GM23338 (cell line): ENCODE measurements at regions not wholly inside any gene's neighbourhood (a gene's known extent, or its start where the extent isn't known, plus 50 kb on each side); places are given as distances from the start of the nearest gene placed in this dataset.

ENCODE experiments used
- ATAC-seq: fragments of 200-7000 bp; cut with Tn5 transposase; 3 replicates; pipeline ENCODE4 v1.9.1; 2020
- DNase-seq: peaks from one replicate; pipeline ENCODE4 v3.0.0-alpha.2; 2015; ENCODE audit warnings: low spot score
- H2AFZ ChIP-seq: fragments of 200-600 bp; sonication (generic); 2 replicates; pipeline ENCODE4 v1.8.0; 2016; ENCODE audit warnings: antibody characterized with exemption, mild to moderate bottlenecking, moderate library complexity
- H3F3A ChIP-seq: fragments of 200-600 bp; sonication (generic); replicated peaks from 2 replicates; pipeline ENCODE4 v1.8.0; 2017; ENCODE audit warnings: antibody characterized with exemption, mixed run types, low read depth
- H3K27ac ChIP-seq: fragments of 200-600 bp; sonication (generic); 2 replicates; pipeline ENCODE4 v1.6.1; 2016; ENCODE audit warnings: low read depth
- H3K27me3 ChIP-seq: fragments of 200-600 bp; sonication (generic); 2 replicates; pipeline ENCODE4 v1.8.0; 2016; ENCODE audit warnings: mild to moderate bottlenecking, mixed run types, moderate library complexity; ENCODE audit not compliant: insufficient read depth
- H3K36me3 ChIP-seq: fragments of 200-600 bp; sonication (generic); 2 replicates; pipeline ENCODE4 v1.8.0; 2016; ENCODE audit warnings: mild to moderate bottlenecking; ENCODE audit not compliant: insufficient read depth
- H3K4me1 ChIP-seq: fragments of 200-600 bp; sonication (generic); 2 replicates; pipeline ENCODE4 v1.8.0; 2016; ENCODE audit warnings: mild to moderate bottlenecking, moderate library complexity; ENCODE audit not compliant: insufficient read depth
- H3K4me2 ChIP-seq: fragments of 200-600 bp; sonication (generic); 2 replicates; pipeline ENCODE4 v1.7.1; 2017; ENCODE audit warnings: mixed run types
- H3K4me3 ChIP-seq: fragments of 200-600 bp; sonication (generic); 2 replicates; pipeline ENCODE4 v1.6.1; 2016; ENCODE audit warnings: mixed run types
- H3K79me2 ChIP-seq: fragments of 200-600 bp; sonication (generic); replicated peaks from 2 replicates; pipeline ENCODE4 v1.8.0; 2017; ENCODE audit warnings: mild to moderate bottlenecking; ENCODE audit not compliant: insufficient read depth
- H3K9me2 ChIP-seq: fragments of 200-600 bp; sonication (generic); 2 replicates; pipeline ENCODE4 v1.8.0; 2017; ENCODE audit not compliant: insufficient read depth
- H4K20me1 ChIP-seq: fragments of 200-600 bp; sonication (generic); replicated peaks from 2 replicates; pipeline ENCODE4 v1.8.0; 2017; ENCODE audit warnings: mild to moderate bottlenecking; ENCODE audit not compliant: insufficient read depth
- H3K27ac Mint-ChIP-seq: 2 replicates; pipeline ENCODE4 v1.8.0; 2020; ENCODE audit warnings: inconsistent platforms, mild to moderate bottlenecking, moderate library complexity, mixed read lengths
- H3K27me3 Mint-ChIP-seq: 3 replicates; pipeline ENCODE4 v1.8.0; 2022; ENCODE audit warnings: low read depth, mild to moderate bottlenecking, moderate library complexity, mixed read lengths, inconsistent platforms; ENCODE audit not compliant: insufficient read depth, poor library complexity
- H3K36me3 Mint-ChIP-seq: 3 replicates; pipeline ENCODE4 v1.8.0; 2021; ENCODE audit warnings: low read depth, mild to moderate bottlenecking, inconsistent platforms, moderate library complexity, mixed read lengths
- H3K4me1 Mint-ChIP-seq: 3 replicates; pipeline ENCODE4 v1.8.0; 2020; ENCODE audit warnings: mild to moderate bottlenecking, inconsistent platforms, mixed read lengths
- H3K4me3 Mint-ChIP-seq: 3 replicates; pipeline ENCODE4 v1.8.0; 2021; ENCODE audit warnings: moderate library complexity, mild to moderate bottlenecking, inconsistent platforms, mixed read lengths
- H3K9me3 Mint-ChIP-seq: 3 replicates; pipeline ENCODE4 v1.8.0; 2020; ENCODE audit warnings: moderate library complexity, mild to moderate bottlenecking, inconsistent platforms, mixed read lengths
- CREB1 ChIP-seq: fragments of 250-450 bp; sonication (Bioruptor Pico); IDR thresholded peaks from 2 replicates; pipeline ENCODE4 v1.5.0; 2020; ENCODE audit warnings: low read depth, mild to moderate bottlenecking, moderate library complexity
- EZH2 ChIP-seq: fragments of 200-600 bp; sonication (generic); IDR thresholded peaks from one replicate; pipeline ENCODE4 v1.8.0; 2017; ENCODE audit warnings: antibody characterized with exemption, mild to moderate bottlenecking, low read depth; ENCODE audit not compliant: unreplicated experiment
- EZH2phosphoT487 ChIP-seq: fragments of 200-600 bp; sonication (generic); IDR thresholded peaks from one replicate; pipeline ENCODE4 v1.8.1; 2018; ENCODE audit warnings: antibody characterized with exemption; ENCODE audit not compliant: unreplicated experiment
- JUNB ChIP-seq: IDR thresholded peaks from one replicate; pipeline ENCODE4 v1.6.1; 2016; ENCODE audit warnings: antibody characterized with exemption; ENCODE audit not compliant: unreplicated experiment
- NANOG ChIP-seq: IDR thresholded peaks from 2 replicates; pipeline ENCODE4 v1.6.1; 2016; ENCODE audit warnings: antibody characterized with exemption, borderline replicate concordance
- POLR2AphosphoS5 ChIP-seq: IDR thresholded peaks from 2 replicates; pipeline ENCODE4 v1.6.1; 2016; ENCODE audit warnings: antibody characterized with exemption, low read depth
- STAT1 ChIP-seq: IDR thresholded peaks from one replicate; pipeline ENCODE4 v1.6.1; 2016; ENCODE audit warnings: antibody characterized with exemption; ENCODE audit not compliant: unreplicated experiment
- ZNF114 ChIP-seq: fragments of 250-450 bp; sonication (Bioruptor Pico); IDR thresholded peaks from 2 replicates; pipeline ENCODE4 v1.5.0; 2020; ENCODE audit warnings: mild to moderate bottlenecking, moderate library complexity
- ZNF331 ChIP-seq: fragments of 250-450 bp; sonication (Bioruptor Pico); IDR thresholded peaks from 2 replicates; pipeline ENCODE4 v1.5.0; 2020; ENCODE audit warnings: low read depth, mild to moderate bottlenecking, moderate library complexity
- TF ChIP-seq, protein P1 (sequence below): fragments of 250-450 bp; sonication (Bioruptor Pico); IDR thresholded peaks from 2 replicates; pipeline ENCODE4 v1.5.0; 2020; ENCODE audit warnings: mild to moderate bottlenecking, moderate library complexity
- TF ChIP-seq, protein P2 (sequence below): IDR thresholded peaks from 2 replicates; pipeline ENCODE4 v1.6.1; 2016; ENCODE audit warnings: antibody characterized with exemption
- TF ChIP-seq, protein P3 (sequence below), 2 experiments: fragments of 200-600 bp in 1 of 2; sonication (generic) in 1 of 2; conservative IDR thresholded peaks; 2 replicates each; pipeline versions ENCODE4 v1.5.1 to v1.6.1; 2016 to 2017; ENCODE audit warnings: antibody characterized with exemption in 2 of 2, low read depth in 2 of 2, mild to moderate bottlenecking in 2 of 2, moderate library complexity in 1 of 2

DNA sequence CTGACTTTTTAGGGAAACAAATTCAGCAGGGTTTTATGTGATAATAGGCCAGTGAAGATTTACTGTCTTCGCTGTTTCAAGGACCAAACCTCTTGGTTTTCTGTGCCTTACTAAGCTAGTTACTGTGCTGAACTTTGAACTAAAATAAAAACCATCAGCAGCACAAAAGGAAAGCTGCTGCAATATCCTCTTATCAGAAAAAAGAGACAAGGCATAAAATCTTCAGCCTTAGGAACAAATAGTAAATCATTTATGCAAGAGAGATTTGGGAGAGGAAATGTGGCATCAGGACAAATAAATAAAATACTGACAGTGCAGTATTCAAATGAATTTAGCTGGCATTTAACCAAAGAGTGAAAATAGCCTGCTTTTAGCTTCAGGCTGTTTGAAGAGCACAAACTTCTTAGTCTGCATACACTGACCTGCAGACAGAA, 64.1 kb upstream of the EHBP1 start:
- no peak overlapping the region for H3K27ac Mint-ChIP-seq
- no peak for ATAC-seq
- no peak overlapping the region for H3K4me2 ChIP-seq

DNA sequence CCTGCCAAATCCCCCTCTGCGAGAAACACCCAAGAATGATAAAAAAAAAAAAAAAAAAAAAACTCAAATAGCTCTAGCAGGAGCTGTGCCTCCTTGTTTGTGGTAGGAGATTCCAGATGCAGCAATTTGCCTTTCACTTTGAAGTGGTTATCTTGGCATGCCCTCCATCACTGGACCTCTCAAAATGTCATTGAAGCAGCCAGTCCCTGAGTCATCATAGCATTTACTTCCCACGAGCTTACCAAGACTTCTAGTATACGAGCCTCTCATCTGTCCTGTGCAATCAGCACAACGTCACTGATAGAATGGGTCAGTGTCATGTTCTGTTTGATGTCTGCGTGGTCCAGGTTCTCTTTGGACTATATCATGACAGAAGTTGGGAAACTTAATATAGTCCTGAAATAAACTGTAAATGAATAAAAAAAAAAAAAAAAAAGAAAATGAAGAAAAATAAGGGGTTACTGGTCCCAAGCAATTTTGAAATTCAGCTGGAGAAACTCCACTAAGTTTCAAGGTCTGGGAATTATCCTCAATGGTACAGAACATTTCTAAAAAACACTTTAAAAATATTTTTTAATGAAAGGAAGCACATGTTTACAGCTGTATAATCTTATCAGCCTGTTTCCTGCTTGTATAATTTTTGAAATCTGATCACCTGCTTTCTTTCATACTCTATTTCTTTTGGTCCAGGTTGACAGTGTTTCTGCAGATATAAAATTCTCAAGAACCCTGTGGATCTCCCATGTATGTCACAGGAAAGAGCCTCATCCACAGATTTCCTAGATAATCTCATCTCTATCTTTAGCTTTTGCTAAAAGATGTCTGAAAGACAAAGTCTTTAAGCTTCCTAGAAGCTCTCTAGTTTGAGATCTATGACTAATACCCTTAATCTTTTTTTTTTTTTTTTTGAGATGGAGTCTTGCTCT, 74.1 kb upstream of the EHBP1 start:
- no peak overlapping the region for H3K4me3 ChIP-seq
- DNase-seq: no peak
- H3K27me3 ChIP-seq: no peaks in the 10 kb centered on the region
- Mint-ChIP-seq H3K27ac (no peak overlapping the region), H3K9me3 (peaks cover 47% of the 10 kb centered on the region), H3K27me3 (no peaks in the 10 kb centered on the region), H3K4me1 (peaks cover 3% of the 10 kb centered on the region; the same call in 1 of the 3 replicates), H3K4me3 (no peak overlapping the region), H3K36me3 (peaks cover 30% of the 10 kb centered on the region)
- H3K79me2 ChIP-seq: no peaks in the 10 kb centered on the region
- H3F3A ChIP-seq: no peaks in the 10 kb centered on the region
- no peaks in the 10 kb centered on the region for H3K9me2 ChIP-seq
- H4K20me1 ChIP-seq: no peaks in the 10 kb centered on the region
- no peak overlapping the region for H3K27ac ChIP-seq
- H3K36me3 ChIP-seq: no peaks in the 10 kb centered on the region; the same call in 1 of the 2 replicates
- no peak for ATAC-seq
- no peak overlapping the region for H3K4me2 ChIP-seq
- H3K4me1 ChIP-seq: no peaks in the 10 kb centered on the region
- H2AFZ ChIP-seq: no peak overlapping the region
- TF ChIP-seq EZH2: no peak
- TF ChIP-seq, protein P1, sequence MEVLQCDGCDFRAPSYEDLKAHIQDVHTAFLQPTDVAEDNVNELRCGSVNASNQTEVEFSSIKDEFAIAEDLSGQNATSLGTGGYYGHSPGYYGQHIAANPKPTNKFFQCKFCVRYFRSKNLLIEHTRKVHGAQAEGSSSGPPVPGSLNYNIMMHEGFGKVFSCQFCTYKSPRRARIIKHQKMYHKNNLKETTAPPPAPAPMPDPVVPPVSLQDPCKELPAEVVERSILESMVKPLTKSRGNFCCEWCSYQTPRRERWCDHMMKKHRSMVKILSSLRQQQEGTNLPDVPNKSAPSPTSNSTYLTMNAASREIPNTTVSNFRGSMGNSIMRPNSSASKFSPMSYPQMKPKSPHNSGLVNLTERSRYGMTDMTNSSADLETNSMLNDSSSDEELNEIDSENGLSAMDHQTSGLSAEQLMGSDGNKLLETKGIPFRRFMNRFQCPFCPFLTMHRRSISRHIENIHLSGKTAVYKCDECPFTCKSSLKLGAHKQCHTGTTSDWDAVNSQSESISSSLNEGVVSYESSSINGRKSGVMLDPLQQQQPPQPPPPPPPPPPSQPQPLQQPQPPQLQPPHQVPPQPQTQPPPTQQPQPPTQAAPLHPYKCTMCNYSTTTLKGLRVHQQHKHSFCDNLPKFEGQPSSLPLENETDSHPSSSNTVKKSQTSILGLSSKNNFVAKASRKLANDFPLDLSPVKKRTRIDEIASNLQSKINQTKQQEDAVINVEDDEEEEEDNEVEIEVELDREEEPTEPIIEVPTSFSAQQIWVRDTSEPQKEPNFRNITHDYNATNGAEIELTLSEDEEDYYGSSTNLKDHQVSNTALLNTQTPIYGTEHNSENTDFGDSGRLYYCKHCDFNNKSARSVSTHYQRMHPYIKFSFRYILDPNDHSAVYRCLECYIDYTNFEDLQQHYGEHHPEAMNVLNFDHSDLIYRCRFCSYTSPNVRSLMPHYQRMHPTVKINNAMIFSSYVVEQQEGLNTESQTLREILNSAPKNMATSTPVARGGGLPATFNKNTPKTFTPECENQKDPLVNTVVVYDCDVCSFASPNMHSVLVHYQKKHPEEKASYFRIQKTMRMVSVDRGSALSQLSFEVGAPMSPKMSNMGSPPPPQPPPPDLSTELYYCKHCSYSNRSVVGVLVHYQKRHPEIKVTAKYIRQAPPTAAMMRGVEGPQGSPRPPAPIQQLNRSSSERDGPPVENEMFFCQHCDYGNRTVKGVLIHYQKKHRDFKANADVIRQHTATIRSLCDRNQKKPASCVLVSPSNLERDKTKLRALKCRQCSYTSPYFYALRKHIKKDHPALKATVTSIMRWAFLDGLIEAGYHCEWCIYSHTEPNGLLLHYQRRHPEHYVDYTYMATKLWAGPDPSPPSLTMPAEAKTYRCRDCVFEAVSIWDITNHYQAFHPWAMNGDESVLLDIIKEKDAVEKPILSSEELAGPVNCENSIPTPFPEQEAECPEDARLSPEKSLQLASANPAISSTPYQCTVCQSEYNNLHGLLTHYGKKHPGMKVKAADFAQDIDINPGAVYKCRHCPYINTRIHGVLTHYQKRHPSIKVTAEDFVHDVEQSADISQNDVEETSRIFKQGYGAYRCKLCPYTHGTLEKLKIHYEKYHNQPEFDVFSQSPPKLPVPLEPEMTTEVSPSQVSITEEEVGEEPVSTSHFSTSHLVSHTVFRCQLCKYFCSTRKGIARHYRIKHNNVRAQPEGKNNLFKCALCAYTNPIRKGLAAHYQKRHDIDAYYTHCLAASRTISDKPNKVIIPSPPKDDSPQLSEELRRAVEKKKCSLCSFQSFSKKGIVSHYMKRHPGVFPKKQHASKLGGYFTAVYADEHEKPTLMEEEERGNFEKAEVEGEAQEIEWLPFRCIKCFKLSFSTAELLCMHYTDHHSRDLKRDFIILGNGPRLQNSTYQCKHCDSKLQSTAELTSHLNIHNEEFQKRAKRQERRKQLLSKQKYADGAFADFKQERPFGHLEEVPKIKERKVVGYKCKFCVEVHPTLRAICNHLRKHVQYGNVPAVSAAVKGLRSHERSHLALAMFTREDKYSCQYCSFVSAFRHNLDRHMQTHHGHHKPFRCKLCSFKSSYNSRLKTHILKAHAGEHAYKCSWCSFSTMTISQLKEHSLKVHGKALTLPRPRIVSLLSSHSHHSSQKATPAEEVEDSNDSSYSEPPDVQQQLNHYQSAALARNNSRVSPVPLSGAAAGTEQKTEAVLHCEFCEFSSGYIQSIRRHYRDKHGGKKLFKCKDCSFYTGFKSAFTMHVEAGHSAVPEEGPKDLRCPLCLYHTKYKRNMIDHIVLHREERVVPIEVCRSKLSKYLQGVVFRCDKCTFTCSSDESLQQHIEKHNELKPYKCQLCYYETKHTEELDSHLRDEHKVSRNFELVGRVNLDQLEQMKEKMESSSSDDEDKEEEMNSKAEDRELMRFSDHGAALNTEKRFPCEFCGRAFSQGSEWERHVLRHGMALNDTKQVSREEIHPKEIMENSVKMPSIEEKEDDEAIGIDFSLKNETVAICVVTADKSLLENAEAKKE: no peak
- TF ChIP-seq NANOG: no peak
- no peak for TF ChIP-seq JUNB
- TF ChIP-seq, protein P2, sequence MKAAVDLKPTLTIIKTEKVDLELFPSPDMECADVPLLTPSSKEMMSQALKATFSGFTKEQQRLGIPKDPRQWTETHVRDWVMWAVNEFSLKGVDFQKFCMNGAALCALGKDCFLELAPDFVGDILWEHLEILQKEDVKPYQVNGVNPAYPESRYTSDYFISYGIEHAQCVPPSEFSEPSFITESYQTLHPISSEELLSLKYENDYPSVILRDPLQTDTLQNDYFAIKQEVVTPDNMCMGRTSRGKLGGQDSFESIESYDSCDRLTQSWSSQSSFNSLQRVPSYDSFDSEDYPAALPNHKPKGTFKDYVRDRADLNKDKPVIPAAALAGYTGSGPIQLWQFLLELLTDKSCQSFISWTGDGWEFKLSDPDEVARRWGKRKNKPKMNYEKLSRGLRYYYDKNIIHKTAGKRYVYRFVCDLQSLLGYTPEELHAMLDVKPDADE: no peak
- TF ChIP-seq STAT1: no peak
- TF ChIP-seq POLR2AphosphoS5: no peak
- TF ChIP-seq, protein P3, sequence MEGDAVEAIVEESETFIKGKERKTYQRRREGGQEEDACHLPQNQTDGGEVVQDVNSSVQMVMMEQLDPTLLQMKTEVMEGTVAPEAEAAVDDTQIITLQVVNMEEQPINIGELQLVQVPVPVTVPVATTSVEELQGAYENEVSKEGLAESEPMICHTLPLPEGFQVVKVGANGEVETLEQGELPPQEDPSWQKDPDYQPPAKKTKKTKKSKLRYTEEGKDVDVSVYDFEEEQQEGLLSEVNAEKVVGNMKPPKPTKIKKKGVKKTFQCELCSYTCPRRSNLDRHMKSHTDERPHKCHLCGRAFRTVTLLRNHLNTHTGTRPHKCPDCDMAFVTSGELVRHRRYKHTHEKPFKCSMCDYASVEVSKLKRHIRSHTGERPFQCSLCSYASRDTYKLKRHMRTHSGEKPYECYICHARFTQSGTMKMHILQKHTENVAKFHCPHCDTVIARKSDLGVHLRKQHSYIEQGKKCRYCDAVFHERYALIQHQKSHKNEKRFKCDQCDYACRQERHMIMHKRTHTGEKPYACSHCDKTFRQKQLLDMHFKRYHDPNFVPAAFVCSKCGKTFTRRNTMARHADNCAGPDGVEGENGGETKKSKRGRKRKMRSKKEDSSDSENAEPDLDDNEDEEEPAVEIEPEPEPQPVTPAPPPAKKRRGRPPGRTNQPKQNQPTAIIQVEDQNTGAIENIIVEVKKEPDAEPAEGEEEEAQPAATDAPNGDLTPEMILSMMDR (conservative IDR thresholded peaks at IDR 0.05; ENCODE audit: low read depth in 2 of 2): no peak
- TF ChIP-seq EZH2phosphoT487: no peak
- no peak for TF ChIP-seq ZNF114 (CRISPR knock-in tag)
- TF ChIP-seq ZNF331 (CRISPR knock-in tag): no peak
- no peak for TF ChIP-seq CREB1 (CRISPR knock-in tag)

More for the DNA sequence above, 64.1 kb upstream of the EHBP1 start:
- Mint-ChIP-seq H3K9me3 (peaks cover 19% of the 10 kb centered on the region), H3K4me1 (peaks cover 2% of the 10 kb centered on the region; the same call in 1 of the 3 replicates), H3K4me3 (no peak overlapping the region), H3K27me3 (peaks cover 3% of the 10 kb centered on the region), H3K36me3 (no peaks in the 10 kb centered on the region; the same call in 2 of the 3 replicates)
- H3K4me1 ChIP-seq: no peaks in the 10 kb centered on the region
- TF ChIP-seq STAT1: no peak
- H3K4me3 ChIP-seq: no peak overlapping the region
- no peaks in the 10 kb centered on the region for H3K36me3 ChIP-seq
- H2AFZ ChIP-seq: no peak overlapping the region
- no peaks in the 10 kb centered on the region for H4K20me1 ChIP-seq
- H3K27me3 ChIP-seq: no peaks in the 10 kb centered on the region
- DNase-seq: no peak
- H3K79me2 ChIP-seq: no peaks in the 10 kb centered on the region
- H3K9me2 ChIP-seq: 0 out of 2 replicates have a peak, but pooled peaks cover 3% of the 10 kb centered on the region
- H3F3A ChIP-seq: no peaks in the 10 kb centered on the region
- no peak overlapping the region for H3K27ac ChIP-seq
